ENCODE measurements at regions not wholly inside any gene's neighbourhood (a gene's known extent, or its start where the extent isn't known, plus 50 kb on each side); places are given as distances from the start of the nearest gene placed in this dataset.
"Not testable (repeated sequence)": the region's sequence is repeated elsewhere in the genome, so short reads cannot be mapped to it uniquely, and the experiment has no call there.

DNA sequence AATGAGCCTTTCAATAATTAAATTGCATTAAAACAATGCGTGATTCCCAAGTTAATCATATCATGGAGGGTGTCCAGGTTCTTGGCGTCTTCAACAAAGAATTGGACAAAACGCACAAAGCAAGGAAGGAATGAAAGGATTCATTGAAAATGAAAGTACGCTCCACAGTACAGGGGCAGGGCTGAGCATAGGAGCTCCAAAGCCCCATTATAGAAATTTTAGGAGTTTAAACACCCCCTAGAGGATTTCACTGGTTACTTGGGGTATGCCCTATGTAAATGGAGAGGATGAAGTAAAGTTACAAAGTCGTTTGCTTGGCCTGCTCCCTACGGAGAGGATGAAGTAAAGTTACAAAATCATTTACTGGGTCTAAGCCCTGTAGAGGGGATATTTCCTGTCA is 1910.4 kb downstream of the C4orf33 start:
- DNase-seq (ENCODE audit: low spot score), result peak; percentile 16
- H3K27me3 ChIP-seq (replicated peaks; ENCODE audit: insufficient read depth, low read depth, low read length, poor library complexity), result no peaks in the 10 kb centered on the region
- H3K36me3 ChIP-seq (ENCODE audit: insufficient read depth, low read length, poor library complexity, severe bottlenecking), result no peaks in the 10 kb centered on the region
- intact Hi-C loops (cut with micrococcal nuclease; ENCODE audit: unreplicated experiment), result no loop called here
- ChIA-PET POLR2A (ENCODE audit: low non-redundant PET) (no interaction called here), CTCF (no interaction called here)
- TF ChIP-seq, protein P1, sequence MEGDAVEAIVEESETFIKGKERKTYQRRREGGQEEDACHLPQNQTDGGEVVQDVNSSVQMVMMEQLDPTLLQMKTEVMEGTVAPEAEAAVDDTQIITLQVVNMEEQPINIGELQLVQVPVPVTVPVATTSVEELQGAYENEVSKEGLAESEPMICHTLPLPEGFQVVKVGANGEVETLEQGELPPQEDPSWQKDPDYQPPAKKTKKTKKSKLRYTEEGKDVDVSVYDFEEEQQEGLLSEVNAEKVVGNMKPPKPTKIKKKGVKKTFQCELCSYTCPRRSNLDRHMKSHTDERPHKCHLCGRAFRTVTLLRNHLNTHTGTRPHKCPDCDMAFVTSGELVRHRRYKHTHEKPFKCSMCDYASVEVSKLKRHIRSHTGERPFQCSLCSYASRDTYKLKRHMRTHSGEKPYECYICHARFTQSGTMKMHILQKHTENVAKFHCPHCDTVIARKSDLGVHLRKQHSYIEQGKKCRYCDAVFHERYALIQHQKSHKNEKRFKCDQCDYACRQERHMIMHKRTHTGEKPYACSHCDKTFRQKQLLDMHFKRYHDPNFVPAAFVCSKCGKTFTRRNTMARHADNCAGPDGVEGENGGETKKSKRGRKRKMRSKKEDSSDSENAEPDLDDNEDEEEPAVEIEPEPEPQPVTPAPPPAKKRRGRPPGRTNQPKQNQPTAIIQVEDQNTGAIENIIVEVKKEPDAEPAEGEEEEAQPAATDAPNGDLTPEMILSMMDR (conservative IDR thresholded peaks at IDR 0.05; ENCODE audit: low read depth, low read length), result no peak
- no peak for TF ChIP-seq EZH2 (IDR thresholded peaks at IDR 0.05; ENCODE audit: borderline replicate concordance, low read depth, low read length, poor library complexity, severe bottlenecking)
- no peaks in the 10 kb centered on the region for H3K9me3 ChIP-seq (ENCODE audit: low read depth, low read length, poor library complexity, severe bottlenecking)
- H3K4me1 ChIP-seq (ENCODE audit: insufficient read depth, low read length, poor library complexity, severe bottlenecking), result no peaks in the 10 kb centered on the region
- H3K4me3 ChIP-seq (ENCODE audit: low read depth, low read length, poor library complexity, severe bottlenecking), result no peak overlapping the region
- H3K27ac ChIP-seq (ENCODE audit: low read depth, low read length, poor library complexity, severe bottlenecking), result no peak overlapping the region
- BruUV-seq (replicated peaks), result no TSS peak

DNA sequence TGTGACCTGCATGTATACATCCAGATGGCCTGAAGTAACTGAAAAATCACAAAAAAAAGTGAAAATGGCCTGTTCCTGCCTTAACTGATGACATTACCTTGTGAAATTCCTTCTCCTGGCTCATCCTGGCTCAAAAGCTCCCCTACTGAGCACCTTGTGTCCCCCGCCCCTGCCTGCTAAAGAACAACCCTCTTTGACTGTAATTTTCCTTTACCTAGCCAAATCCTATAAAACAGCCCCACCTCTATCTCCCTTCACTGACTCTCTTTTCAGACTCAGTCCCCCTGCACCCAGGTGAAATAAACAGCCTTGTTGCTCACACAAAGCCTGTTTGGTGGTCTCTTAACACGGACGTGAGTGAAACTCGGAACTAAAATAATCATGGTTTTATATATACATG is 1916.0 kb downstream of the C4orf33 start:
- POLR2A ChIA-PET (ENCODE audit: low non-redundant PET); intact Hi-C loops (cut with micrococcal nuclease; ENCODE audit: unreplicated experiment); H3K4me3 ChIP-seq (ENCODE audit: low read depth, low read length, poor library complexity, severe bottlenecking); H3K27ac ChIP-seq (ENCODE audit: low read depth, low read length, poor library complexity, severe bottlenecking); H3K36me3 ChIP-seq (ENCODE audit: insufficient read depth, low read length, poor library complexity, severe bottlenecking); DNase-seq (ENCODE audit: low spot score); CTCF ChIA-PET; H3K9me3 ChIP-seq (ENCODE audit: low read depth, low read length, poor library complexity, severe bottlenecking); H3K4me1 ChIP-seq (ENCODE audit: insufficient read depth, low read length, poor library complexity, severe bottlenecking); BruUV-seq (replicated peaks); H3K27me3 ChIP-seq (replicated peaks; ENCODE audit: insufficient read depth, low read depth, low read length, poor library complexity): not testable (repeated sequence)

DNA sequence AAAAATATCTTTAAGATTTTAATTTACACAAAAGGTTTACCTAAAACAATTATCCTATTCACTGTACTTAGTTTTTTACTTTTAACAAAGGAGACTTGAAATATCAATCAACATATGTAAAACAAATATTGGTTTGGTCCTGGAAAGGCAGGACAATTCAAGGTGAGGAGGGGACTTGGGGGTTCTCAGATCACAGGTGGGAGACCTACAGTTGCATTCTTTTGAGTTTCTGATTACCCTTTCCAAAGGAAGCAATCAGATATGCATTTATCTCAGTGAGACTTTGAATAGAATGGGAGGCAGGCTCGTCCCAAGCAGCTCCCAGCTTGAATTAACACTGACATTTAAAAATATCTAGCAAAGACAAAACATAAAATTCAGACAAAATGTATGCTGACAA is 1917.3 kb downstream of the C4orf33 start:
- TF ChIP-seq, protein P1 (conservative IDR thresholded peaks at IDR 0.05; ENCODE audit: low read depth, low read length), result no peak
- no peak for TF ChIP-seq EZH2 (IDR thresholded peaks at IDR 0.05; ENCODE audit: borderline replicate concordance, low read depth, low read length, poor library complexity, severe bottlenecking)
- no peaks in the 10 kb centered on the region for H3K9me3 ChIP-seq (ENCODE audit: low read depth, low read length, poor library complexity, severe bottlenecking)
- BruUV-seq (replicated peaks), result no TSS peak
- no peaks in the 10 kb centered on the region for H3K27me3 ChIP-seq (replicated peaks; ENCODE audit: insufficient read depth, low read depth, low read length, poor library complexity)
- no peak for DNase-seq (ENCODE audit: low spot score)
- H3K4me3 ChIP-seq (ENCODE audit: low read depth, low read length, poor library complexity, severe bottlenecking), result no peak overlapping the region
- POLR2A ChIA-PET (ENCODE audit: low non-redundant PET), result no interaction called here
- no peak overlapping the region for H3K27ac ChIP-seq (ENCODE audit: low read depth, low read length, poor library complexity, severe bottlenecking)
- CTCF ChIA-PET, result no interaction called here
- H3K36me3 ChIP-seq (ENCODE audit: insufficient read depth, low read length, poor library complexity, severe bottlenecking), result no peaks in the 10 kb centered on the region
- no peaks in the 10 kb centered on the region for H3K4me1 ChIP-seq (ENCODE audit: insufficient read depth, low read length, poor library complexity, severe bottlenecking)
- intact Hi-C loops (cut with micrococcal nuclease; ENCODE audit: unreplicated experiment), result no loop called here

DNA sequence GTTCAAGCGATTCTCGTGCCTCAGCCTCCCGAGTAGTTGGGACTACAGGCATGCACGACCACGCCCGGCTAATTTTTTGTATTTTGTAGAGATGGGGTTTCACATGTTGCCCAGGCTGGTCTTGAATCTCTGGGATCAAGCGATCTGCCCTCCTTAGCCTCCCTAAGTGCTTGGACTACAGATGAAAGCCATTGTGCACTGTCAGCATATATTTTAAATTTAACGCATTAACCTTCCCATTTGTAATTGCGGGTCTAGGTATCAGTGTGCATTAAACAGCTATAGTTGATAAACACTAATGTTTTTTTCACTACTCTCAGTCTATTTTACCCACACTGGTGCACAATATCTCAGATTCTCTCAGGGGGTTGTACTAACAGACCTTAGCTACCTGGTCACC is 1930.8 kb downstream of the C4orf33 start:
- H3K36me3 ChIP-seq (ENCODE audit: insufficient read depth, low read length, poor library complexity, severe bottlenecking), result no peaks in the 10 kb centered on the region
- no peak overlapping the region for H3K4me3 ChIP-seq (ENCODE audit: low read depth, low read length, poor library complexity, severe bottlenecking)
- TF ChIP-seq, protein P1 (conservative IDR thresholded peaks at IDR 0.05; ENCODE audit: low read depth, low read length), result no peak
- TF ChIP-seq EZH2 (IDR thresholded peaks at IDR 0.05; ENCODE audit: borderline replicate concordance, low read depth, low read length, poor library complexity, severe bottlenecking), result no peak
- no TSS peak for BruUV-seq (replicated peaks)
- DNase-seq (ENCODE audit: low spot score), result no peak
- H3K4me1 ChIP-seq (ENCODE audit: insufficient read depth, low read length, poor library complexity, severe bottlenecking), result no peaks in the 10 kb centered on the region
- POLR2A ChIA-PET (ENCODE audit: low non-redundant PET), result no interaction called here
- H3K27me3 ChIP-seq (replicated peaks; ENCODE audit: insufficient read depth, low read depth, low read length, poor library complexity), result no peaks in the 10 kb centered on the region
- H3K9me3 ChIP-seq (ENCODE audit: low read depth, low read length, poor library complexity, severe bottlenecking), result no peaks in the 10 kb centered on the region
- intact Hi-C loops (cut with micrococcal nuclease; ENCODE audit: unreplicated experiment), result no loop called here
- no peak overlapping the region for H3K27ac ChIP-seq (ENCODE audit: low read depth, low read length, poor library complexity, severe bottlenecking)
- CTCF ChIA-PET, result interaction anchor here (0.6 kb wide), 1 partner anchor 108 kb away, joined by 3 read pairs; no protein-coding TSS in a partner anchor

All from A673 (cell line).